ENCODE measurements at regions not wholly inside any gene's neighbourhood (a gene's known extent, or its start where the extent isn't known, plus 50 kb on each side); places are given as distances from the start of the nearest gene placed in this dataset.
"Not testable (repeated sequence)": the region's sequence is repeated elsewhere in the genome, so short reads cannot be mapped to it uniquely, and the experiment has no call there.

DNA sequence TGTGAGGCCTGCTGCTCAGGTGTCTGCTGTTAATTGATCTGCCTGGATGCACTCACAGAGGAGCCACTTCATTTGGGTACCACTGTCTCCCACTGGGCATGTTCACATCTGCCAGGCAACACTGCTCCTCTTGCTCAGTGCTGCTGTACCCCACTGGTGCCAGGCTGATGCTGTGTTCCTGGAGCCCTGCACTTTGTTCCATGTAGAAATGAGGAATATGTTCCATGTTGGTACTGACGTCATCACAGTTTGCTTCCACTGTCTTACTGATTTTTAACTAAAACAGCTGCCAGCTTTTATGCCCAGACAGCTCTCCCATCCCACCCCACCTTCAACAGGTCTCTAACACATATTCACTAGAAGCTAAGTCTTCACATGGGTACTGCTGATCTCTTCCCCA lies 355.7 kb downstream of the LRRC70 start:
- H3K27me3 Mint-ChIP-seq: no peaks in the 10 kb centered on the region
- H3K27ac Mint-ChIP-seq: no peak overlapping the region
- H3K4me1 Mint-ChIP-seq: no peaks in the 10 kb centered on the region
- no peaks in the 10 kb centered on the region for H3K36me3 Mint-ChIP-seq
- H3K9me3 Mint-ChIP-seq: peaks cover 0 to 4% (median 0%) of the 10 kb centered on the region in 3 donors
- no peak overlapping the region for H3K4me3 Mint-ChIP-seq

DNA sequence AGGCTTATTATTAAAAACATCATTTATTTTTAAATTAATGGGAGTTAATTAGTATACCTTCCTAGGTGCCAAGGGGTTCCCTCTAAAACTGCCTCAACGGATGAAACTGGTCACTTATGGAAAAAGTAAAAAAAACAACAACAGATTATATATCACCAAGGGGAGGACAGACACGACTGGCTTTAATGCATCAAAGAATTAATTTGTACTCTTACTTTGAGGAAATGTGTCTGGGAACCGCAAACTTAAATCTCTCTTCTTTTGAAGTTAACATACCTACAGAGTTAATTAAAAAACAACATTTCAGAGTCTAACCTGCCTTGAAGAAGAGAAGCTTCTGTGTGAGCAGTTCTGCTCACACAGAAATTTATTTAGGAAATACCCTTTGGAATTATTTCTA lies 354.6 kb downstream of the LRRC70 start:
- H3K36me3 Mint-ChIP-seq: no peaks in the 10 kb centered on the region
- no peaks in the 10 kb centered on the region for H3K27me3 Mint-ChIP-seq
- no peak overlapping the region for H3K4me3 Mint-ChIP-seq
- H3K27ac Mint-ChIP-seq: no peak overlapping the region
- H3K4me1 Mint-ChIP-seq: no peaks in the 10 kb centered on the region
- peaks cover 0 to 4% (median 0%) of the 10 kb centered on the region in 3 donors for H3K9me3 Mint-ChIP-seq

DNA sequence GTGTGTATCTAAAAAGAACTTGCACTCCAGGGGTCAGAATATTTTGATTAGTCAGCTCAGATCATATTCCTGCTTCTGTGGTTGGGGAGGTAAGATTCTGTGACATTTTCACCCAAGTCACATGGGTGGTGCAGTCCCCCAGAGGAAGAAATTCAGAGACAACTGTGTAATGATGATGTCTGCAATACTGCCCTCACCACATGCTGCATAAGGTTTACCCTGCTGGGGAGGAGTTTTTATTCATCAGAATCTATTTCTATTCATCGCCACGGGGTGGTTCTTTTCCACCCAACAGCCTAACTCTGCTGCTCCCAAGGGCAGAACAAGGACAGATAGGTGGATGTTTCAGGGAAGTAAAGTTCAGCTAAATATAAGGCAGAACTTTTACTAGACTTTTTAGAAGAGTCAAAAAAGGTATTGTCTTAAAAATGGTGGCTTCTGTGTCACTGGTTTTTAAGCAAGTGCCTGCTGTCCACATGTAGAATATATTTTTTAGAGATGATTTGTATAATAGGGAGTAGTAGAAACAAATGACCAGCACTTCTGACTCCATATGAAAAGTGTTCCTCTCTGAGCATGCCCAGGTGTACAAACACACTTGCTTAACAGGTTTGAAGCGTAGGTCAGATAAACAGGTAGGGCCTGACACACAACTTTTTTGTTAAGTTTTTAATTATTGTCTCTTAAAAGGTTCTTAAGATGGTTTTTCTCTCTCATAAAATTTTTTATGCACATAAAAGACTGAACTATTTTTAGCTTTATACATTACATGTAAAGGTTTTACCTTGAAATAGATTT lies 352.7 kb downstream of the LRRC70 start:
- Mint-ChIP-seq H3K9me3 (peaks cover 0 to 8% (median 4%) of the 10 kb centered on the region in 3 donors), H3K4me3 (no peak overlapping the region), H3K36me3 (no peaks in the 10 kb centered on the region), H3K4me1 (no peaks in the 10 kb centered on the region), H3K27ac (no peak overlapping the region), H3K27me3 (no peaks in the 10 kb centered on the region)

- no peaks in the 10 kb centered on the region for H3K36me3 Mint-ChIP-seq
These were observed 343.6 kb downstream of the LRRC70 start for GRCh38 chr5:62922191-62922590.

DNA sequence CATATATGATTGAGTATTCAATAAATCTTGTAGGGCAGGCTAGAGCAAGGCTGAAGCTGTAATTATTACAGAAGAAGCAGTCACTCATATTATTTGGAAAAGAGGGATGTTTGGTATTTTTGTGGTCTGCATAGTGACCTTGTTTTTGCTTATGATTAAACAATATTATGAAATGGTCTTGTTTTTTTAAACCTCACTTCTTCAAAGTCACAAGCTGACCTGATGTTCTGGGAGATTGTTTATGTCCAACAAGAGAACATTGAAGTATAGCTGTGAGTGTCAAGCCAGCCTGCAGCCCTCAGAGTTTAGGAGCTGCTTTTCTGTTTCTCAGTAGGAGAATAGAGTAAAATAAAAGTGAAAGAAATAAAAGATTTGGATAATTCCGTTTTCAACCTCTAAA lies 342.2 kb downstream of the LRRC70 start:
- Mint-ChIP-seq H3K27ac (no peak overlapping the region), H3K4me1 (no peaks in the 10 kb centered on the region), H3K9me3 (peaks cover 0 to 5% (median 0%) of the 10 kb centered on the region in 3 donors), H3K27me3 (no peaks in the 10 kb centered on the region), H3K4me3 (no peak overlapping the region), H3K36me3 (no peaks in the 10 kb centered on the region)

More at GRCh38 chr5:62922191-62922590, 343.6 kb downstream of the LRRC70 start:
- H3K4me3 Mint-ChIP-seq: no peak overlapping the region
- no peaks in the 10 kb centered on the region for H3K27me3 Mint-ChIP-seq
- peaks cover 0 to 10% (median 0%) of the 10 kb centered on the region in 3 donors for H3K9me3 Mint-ChIP-seq
- no peak overlapping the region for H3K27ac Mint-ChIP-seq
- H3K4me1 Mint-ChIP-seq: no peaks in the 10 kb centered on the region

GRCh38 chr5:62909326-62909725 lies 330.7 kb downstream of the LRRC70 start:
- Mint-ChIP-seq H3K36me3 (no peaks in the 10 kb centered on the region), H3K9me3 (peaks cover under 1 to 8% (median 2%) of the 10 kb centered on the region in 3 donors), H3K27me3 (no peaks in the 10 kb centered on the region), H3K4me1 (no peaks in the 10 kb centered on the region), H3K27ac (no peak overlapping the region), H3K4me3 (no peak overlapping the region)

- Mint-ChIP-seq H3K36me3 (no peaks in the 10 kb centered on the region), H3K27me3 (no peaks in the 10 kb centered on the region), H3K4me1 (no peaks in the 10 kb centered on the region), H3K27ac (no peak overlapping the region), H3K4me3 (no peak overlapping the region), H3K9me3 (peaks cover 0 to 5% (median 4%) of the 10 kb centered on the region in 3 donors)
These were observed 323.5 kb downstream of the LRRC70 start for GRCh38 chr5:62902126-62902525.

DNA sequence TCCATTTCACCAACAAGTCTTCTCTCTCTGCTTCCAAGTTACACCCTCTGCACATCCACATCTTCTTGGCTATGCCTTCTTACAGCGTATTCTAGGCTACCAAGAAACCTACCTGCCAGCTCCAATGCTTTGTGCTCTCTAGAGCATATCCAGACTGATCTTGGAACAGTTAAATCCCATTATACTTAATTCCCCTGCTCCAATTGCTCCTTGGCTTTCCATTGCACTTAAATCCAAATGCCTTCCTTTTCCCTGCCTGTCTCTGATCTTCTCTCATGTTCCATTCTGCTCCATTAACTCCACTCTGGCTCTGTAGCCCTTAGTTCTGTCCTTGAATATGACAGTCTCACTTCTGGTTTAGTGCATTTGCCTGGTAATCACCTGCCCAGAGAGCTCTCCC lies 322.4 kb downstream of the LRRC70 start:
- Mint-ChIP-seq H3K4me3 (no peak overlapping the region), H3K36me3 (no peaks in the 10 kb centered on the region), H3K27me3 (no peaks in the 10 kb centered on the region), H3K9me3 (peaks cover 0 to 5% (median 0%) of the 10 kb centered on the region in 3 donors), H3K27ac (no peak overlapping the region), H3K4me1 (no peaks in the 10 kb centered on the region)

DNA sequence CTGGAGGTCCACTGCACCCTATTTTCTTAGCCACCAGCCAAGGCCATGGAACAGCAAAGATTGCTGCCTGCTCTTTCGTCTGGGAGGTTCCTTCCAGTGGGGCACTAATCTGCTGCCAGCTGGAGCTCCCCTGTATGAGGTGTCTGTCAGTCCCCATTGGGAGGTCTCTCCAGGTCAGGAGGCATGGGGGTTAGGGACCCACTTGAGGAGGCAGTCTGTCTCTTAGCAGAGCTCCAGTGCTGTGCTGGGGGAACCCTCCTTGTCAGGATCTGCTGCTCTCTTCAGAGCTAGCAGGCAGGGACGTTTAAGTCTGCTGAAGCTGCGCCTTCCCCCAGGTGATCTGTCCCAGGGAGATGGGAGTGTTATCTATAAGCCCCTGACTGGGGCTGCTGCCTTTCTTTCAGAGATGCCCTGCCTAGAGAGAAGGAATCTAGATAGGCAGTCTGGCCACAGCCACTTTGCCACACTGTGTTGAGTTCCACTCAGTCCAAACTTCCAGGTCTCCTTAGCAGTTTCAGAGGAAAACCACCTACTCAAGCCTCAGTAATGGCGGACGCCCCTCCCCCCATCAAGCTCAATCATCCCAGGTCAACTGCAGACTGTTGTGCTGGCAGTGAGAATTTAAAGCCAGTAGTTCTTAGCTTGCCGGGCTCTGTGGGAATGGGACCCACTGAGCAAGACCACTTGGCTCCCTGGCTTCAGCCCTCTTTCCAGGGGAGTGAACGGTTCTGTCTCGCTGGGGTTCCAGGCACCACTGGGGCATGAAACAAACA lies 317.7 kb downstream of the LRRC70 start:
- Mint-ChIP-seq H3K9me3 (peaks cover 0 to 13% (median 2%) of the 10 kb centered on the region in 3 donors), H3K36me3 (no peaks in the 10 kb centered on the region), H3K4me3 (no peak overlapping the region), H3K27ac (no peak overlapping the region), H3K4me1 (no peaks in the 10 kb centered on the region), H3K27me3 (no peaks in the 10 kb centered on the region)

GRCh38 chr5:62886603-62887315 lies 308.1 kb downstream of the LRRC70 start:
- no peaks in the 10 kb centered on the region for H3K4me1 Mint-ChIP-seq
- peaks cover 1 to 4% (median 4%) of the 10 kb centered on the region in 3 donors for H3K9me3 Mint-ChIP-seq
- no peaks in the 10 kb centered on the region for H3K27me3 Mint-ChIP-seq
- H3K4me3 Mint-ChIP-seq: no peak overlapping the region
- no peaks in the 10 kb centered on the region for H3K36me3 Mint-ChIP-seq
- no peak overlapping the region for H3K27ac Mint-ChIP-seq

GRCh38 chr5:62837330-62837729 lies 258.7 kb downstream of the LRRC70 start:
- not testable (repeated sequence) for H3K36me3 Mint-ChIP-seq, H3K27me3 Mint-ChIP-seq, H3K27ac Mint-ChIP-seq, H3K4me3 Mint-ChIP-seq, H3K4me1 Mint-ChIP-seq
- H3K9me3 Mint-ChIP-seq: peaks cover 6 to 17% (median 6%) of the 10 kb centered on the region in 3 donors

- no peak overlapping the region for H3K27ac Mint-ChIP-seq
- no peaks in the 10 kb centered on the region for H3K4me1 Mint-ChIP-seq
- H3K9me3 Mint-ChIP-seq: peaks cover 2 to 4% (median 2%) of the 10 kb centered on the region in 3 donors
- no peak overlapping the region for H3K4me3 Mint-ChIP-seq
- H3K27me3 Mint-ChIP-seq: no peaks in the 10 kb centered on the region
- no peaks in the 10 kb centered on the region for H3K36me3 Mint-ChIP-seq
These were observed 251.0 kb downstream of the LRRC70 start for GRCh38 chr5:62829604-62829986.

DNA sequence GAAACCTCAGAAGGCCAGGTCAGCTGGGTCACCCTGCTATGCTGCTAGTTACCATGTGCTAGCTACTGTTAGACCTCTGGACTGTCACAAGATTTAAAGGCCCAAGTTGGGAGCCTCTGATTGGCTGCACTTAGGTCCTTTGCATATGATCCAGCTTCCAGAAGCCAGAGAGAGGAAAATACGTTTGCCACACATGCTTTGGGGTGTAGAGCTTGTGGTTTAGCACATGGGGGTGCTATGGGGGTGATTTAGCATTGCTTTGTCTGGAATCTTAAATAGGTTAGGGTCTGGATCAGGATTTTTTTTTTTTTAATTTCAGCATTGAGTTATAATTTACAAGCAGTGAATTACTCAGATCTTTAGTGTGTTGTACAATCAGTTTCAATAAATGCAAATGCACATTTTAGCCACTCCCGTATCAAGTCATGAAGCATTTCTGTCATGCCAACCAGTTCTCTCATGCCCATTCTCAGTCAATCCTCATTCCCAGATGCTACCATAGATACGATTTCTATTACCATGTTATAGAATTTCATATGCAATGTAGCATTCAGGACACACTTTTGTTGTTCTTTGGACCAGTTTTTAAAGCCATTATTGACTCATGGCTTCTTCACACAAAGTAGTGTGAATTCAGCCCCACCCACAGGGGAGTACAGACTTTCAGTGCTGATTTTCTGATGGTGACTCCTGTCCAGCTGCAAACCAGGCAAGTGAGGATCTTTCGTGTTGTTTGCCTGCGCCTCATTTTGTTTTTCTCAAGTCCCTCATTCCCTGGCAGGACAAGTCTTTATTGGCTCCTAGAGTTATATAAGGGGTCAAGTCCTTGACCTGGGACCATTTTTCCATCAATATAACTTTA lies 250.4 kb downstream of the LRRC70 start:
- no peaks in the 10 kb centered on the region for H3K4me1 Mint-ChIP-seq
- no peak overlapping the region for H3K27ac Mint-ChIP-seq
- H3K4me3 Mint-ChIP-seq: no peak overlapping the region
- no peaks in the 10 kb centered on the region for H3K36me3 Mint-ChIP-seq
- H3K27me3 Mint-ChIP-seq: no peaks in the 10 kb centered on the region
- peaks cover 2 to 4% (median 3%) of the 10 kb centered on the region in 3 donors for H3K9me3 Mint-ChIP-seq

DNA sequence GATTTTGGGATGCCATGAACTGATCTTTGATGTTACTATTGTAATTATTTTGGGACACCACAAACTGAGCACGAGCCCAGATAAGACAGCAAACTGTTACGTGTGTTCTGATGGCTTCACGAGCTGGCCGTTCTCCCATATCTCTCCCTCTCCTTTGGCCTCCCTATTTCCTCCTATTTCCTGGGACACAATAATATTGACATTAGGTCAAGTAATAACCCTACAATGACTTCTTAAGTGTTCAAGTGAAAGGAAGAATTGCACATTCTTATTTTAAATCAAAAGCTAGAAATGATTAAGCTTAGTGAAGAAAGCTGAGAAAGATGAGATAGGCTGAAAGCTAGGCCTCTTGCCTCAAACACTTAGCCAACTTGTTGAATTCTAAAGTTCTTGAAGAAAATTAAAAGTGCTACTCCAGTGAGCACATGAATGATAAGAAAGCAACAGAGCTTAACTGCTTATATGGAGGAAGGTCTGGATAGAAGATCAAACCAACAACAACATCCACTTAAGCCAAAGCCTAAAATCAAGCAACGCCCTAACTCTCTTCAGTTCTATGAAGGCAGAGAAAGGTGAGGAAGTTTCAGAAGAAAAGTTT lies 247.1 kb downstream of the LRRC70 start:
- Mint-ChIP-seq H3K27ac (no peak overlapping the region), H3K27me3 (no peaks in the 10 kb centered on the region)

More for the DNA sequence above, 247.1 kb downstream of the LRRC70 start:
- H3K4me3 Mint-ChIP-seq: no peak overlapping the region
- H3K4me1 Mint-ChIP-seq: no peaks in the 10 kb centered on the region
- no peaks in the 10 kb centered on the region for H3K36me3 Mint-ChIP-seq
- H3K9me3 Mint-ChIP-seq: peaks cover 0 to 5% (median 2%) of the 10 kb centered on the region in 3 donors

Measured in IgD-negative memory B cell (primary cell).